GM04504 (cell line): ENCODE measurements at regions not wholly inside any gene's neighbourhood (a gene's known extent, or its start where the extent isn't known, plus 50 kb on each side); places are given as distances from the start of the nearest gene placed in this dataset.
A peak's percentile ranks its signal among the peaks of the same experiment; 100 is the strongest.
"Not testable (repeated sequence)": the region's sequence is repeated elsewhere in the genome, so short reads cannot be mapped to it uniquely, and the experiment has no call there.

Experiments
- DNase-seq: peaks from one replicate; pipeline ENCODE4 v3.0.0-alpha.2; 2012; ENCODE audit warnings: low read depth

DNA sequence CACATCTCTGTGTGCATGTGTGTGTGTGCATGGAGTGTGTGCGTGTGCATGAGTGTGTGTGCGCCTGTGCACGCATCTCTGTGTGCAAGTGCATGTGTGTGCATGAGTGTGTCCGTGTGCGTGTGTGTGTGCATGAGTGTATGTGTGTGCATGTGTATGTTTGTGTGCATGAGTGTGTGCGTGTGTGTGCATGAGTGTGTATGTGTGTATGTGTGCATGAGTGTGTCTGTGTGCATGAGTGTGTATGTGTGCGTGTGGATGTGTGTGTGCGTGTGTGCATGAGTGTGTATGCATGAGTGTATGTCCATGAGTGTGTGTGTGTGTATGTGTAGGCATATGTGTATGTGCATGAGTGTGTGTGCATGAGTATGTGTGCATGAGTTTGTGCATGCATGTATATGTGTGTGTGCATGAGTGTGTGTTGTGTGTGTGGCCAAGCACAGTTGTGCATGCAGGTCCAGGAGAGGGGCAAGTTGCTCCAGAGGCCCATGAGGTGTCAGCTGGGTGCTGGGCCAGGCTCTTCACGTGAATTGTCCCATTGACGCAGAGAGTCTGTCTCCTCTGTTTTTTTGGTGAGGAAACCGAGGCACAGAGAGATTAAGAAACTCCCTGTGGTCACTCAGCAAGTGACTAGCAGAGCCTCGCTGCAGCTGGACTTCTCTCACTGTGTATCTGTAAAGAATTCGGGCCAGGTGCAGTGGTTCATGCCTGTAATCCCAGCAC is 75.5 kb downstream of the ASB1 start:
- no peak for DNase-seq

- no peak for DNase-seq
Measured at GRCh38 chr2:238502956-238503791, 76.4 kb downstream of the ASB1 start.

- DNase-seq, result no peak
Measured at GRCh38 chr2:238504181-238504931, 77.6 kb downstream of the ASB1 start.

GRCh38 chr2:238505119-238505891 is 78.6 kb downstream of the ASB1 start:
- DNase-seq, result no peak

DNA sequence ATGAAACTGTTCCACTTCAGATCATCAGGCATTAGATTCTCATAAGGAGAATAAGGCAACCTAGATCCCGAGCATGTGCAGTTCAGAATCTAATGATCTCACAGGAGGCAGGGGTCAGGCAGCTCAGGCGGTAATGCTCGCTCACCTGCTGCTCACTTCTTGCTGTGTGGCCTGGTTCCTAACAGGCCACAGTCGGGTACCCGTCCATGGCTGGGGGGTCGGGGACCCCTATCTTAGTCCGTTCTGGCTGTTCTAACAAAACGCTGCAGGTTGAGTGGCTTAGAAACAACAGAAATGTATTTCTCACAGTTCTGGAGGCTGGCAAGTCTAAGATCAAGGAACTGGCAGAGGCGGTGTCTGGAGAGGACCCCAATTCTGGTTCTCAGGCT is 79.2 kb downstream of the ASB1 start:
- DNase-seq, result no peak

- DNase-seq, result no peak
Measured at GRCh38 chr2:238506371-238507068, 79.8 kb downstream of the ASB1 start.

DNA sequence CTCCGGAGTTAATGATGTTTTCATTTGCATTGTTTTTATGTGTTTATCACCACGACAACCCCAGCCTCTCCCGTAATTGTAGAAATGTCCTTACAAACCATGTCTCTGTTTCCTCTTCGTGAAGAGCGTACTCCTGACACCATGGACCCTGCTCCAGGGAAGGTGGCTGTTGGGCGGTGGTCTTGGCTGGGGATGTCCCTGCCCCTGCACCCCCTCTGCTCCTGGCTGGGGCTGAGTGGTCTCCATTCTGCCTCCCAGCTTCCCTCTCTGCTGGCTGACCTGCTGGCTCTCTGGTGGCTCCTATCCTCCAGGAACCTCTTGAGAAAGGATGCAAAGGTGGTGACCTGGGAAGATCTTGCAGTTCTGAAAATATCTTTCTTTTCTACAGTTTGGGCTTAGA is 81.1 kb downstream of the ASB1 start:
- DNase-seq, result no peak

- no peak for DNase-seq
Measured at GRCh38 chr2:238509151-238509835, 82.6 kb downstream of the ASB1 start.

DNA sequence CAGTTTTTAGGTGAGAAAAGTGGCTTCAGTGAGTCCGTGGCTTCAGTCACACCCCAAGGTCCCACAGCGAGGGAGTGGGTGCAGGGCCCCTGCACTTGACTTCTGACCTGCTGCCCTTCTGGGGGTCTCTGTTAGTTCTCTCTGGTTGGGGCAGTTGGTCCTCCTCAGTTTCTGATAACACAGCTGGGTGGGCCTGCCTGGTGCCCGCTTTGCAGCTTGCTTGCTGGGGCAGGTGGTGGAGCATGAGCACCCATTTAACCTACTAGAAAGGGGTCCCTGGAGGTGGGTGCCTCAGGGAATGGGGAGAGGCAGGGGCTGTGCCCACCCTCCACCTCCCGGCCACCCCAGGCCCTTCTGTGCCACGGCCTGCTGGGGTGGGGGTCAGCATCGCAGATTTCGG is 83.2 kb downstream of the ASB1 start:
- no peak for DNase-seq

GRCh38 chr2:238510911-238511613 is 84.3 kb downstream of the ASB1 start:
- no peak for DNase-seq

DNA sequence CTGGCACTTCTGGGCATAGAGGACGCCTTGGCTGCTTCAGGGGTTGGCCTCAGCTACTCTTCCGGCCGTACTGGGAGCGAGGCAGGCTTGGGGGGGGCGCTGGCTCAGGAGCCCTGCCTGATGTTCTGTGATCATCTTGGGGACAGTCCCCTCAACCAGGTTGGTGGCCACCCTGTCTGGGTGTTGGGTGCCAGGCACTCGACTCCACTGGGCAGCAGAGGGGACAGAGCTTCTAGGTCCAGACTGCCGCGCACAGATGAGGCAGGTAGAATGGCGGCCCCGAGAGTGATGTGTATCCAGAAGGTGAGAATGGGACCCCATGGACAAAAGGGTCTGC is 84.9 kb downstream of the ASB1 start:
- no peak for DNase-seq

DNA sequence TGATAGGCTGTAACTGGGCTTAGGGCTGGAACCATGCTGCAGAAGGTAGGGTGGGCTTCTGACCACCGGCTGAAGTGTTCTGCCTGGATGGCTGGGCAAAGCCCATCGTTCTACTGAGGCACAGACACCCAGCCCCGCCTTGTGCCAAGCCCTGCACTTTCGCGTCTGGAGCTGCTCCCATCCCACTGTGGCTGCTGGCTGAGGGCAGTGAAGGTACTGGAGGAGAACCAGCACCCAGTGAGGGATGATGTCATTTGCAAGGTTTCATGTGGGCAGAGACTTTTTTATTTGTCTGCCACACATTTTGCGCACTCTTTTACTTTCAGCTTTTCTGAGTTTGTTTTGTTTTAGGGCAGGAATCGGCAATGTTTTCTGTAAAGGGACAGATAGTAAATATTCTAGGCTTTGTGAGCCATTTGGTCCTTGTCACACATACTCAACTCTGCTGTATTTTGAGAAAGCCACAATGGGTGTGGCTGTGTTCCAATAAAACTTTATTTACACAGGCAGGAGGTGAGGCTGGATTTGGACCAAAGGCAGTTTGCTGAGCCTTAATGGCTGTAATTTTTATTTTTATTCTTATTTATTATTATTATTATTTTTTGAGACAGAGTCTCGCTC is 85.6 kb downstream of the ASB1 start:
- DNase-seq, result no peak

- DNase-seq, result peak; percentile 48
Measured at GRCh38 chr2:238513346-238513745, 86.6 kb downstream of the ASB1 start.

DNA sequence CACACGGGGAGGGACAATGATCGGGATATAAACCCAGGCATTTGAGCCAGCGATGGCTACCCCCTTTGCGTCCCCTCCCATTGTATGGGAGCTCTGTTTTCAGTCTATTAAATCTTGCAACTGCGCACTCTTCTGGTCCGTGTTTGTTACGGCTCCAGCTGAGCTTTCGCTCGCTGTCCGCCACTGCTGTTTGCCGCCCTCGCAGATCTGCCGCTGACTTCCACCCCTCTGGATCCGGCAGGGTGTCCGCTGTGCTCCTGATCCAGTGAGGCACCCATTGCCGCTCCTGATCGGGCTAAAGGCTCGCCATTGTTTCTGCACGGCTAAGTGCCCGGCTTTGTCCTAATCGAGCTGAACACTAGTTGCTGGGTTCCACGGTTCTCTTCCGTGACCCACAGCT is 87.3 kb downstream of the ASB1 start:
- DNase-seq, result not testable (repeated sequence)

GRCh38 chr2:238515377-238515776 is 88.7 kb downstream of the ASB1 start:
- no peak for DNase-seq

DNA sequence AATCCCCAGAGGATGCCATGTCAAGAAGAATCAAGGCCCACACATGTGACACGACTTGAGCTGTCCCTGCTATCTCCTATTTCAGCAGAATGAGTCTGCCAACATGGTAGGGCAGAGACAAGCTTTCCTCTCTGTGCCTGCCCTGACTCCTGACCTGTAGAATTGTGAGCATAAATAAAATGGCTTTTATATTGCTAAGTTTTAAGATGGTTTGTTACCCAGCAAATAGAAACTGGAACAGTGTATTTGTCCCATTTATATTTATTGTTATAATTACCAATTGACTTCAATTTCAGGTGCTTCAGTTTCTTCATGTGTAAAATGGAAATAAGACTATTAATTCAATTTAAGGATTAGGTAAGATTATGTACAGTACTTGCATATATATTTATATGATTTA is 90.5 kb downstream of the ASB1 start:
- DNase-seq, result no peak

GRCh38 chr2:238518172-238518820 is 91.6 kb downstream of the ASB1 start:
- peak; percentile 85 for DNase-seq

DNA sequence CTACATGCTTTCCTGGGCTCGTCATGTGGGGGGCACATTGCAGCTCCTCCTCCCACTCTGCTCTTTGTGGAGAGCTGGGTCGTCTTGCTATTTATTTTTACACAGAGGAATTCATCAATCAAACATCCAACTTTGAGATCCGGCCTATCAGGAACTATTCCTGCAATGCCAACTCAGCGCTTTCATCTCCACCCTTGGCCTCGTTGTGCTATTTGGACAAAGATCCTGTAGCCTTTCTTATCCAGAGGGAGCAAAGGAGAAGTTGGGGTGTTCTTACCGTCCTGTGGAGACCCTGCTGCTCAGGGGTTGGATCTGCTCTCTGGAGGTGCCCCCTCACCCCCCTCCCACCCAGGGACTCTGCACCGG is 92.1 kb downstream of the ASB1 start:
- DNase-seq, result no peak

- DNase-seq, result no peak
Measured at GRCh38 chr2:238520359-238520886, 93.7 kb downstream of the ASB1 start.
